ENCODE measurements at regions not wholly inside any gene's neighbourhood (a gene's known extent, or its start where the extent isn't known, plus 50 kb on each side); places are given as distances from the start of the nearest gene placed in this dataset.

DNA sequence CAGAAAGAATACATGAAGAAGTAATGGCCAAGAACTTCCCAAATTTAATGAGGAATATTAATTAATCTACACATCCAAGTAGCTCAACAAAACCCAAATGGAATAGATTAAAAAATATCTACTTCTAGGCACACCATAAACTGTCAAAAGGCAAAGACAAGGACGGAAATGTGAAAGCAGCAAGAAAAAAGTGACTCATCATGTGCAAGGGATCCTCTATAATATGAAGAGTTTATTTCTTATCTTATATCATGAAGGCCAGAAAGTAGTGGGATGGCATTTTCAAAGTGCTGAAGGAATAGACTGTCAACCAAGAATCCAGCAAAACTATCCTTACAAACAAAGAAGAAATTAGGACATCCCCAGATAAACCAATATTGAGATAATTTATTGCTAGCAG, 73.9 kb upstream of the PRICKLE2 start:
- no peak for DNase-seq
- no peaks in the 10 kb centered on the region for H3K36me3 ChIP-seq
- H3K27me3 ChIP-seq (replicated peaks in 1 of 7): no peaks in the 10 kb centered on the region
- H3K27ac ChIP-seq: no peak overlapping the region
- 61 to 88% (median 78%) methylated on average over 1 of the region's 1 CpG for WGBS, 5 donors
- intact Hi-C loops (cut with DNase I; ENCODE audit: low total_unique reads): no loop called here
- no peak for TF ChIP-seq POLR2A (IDR thresholded peaks at IDR 0.05)
- TF ChIP-seq, protein P1, sequence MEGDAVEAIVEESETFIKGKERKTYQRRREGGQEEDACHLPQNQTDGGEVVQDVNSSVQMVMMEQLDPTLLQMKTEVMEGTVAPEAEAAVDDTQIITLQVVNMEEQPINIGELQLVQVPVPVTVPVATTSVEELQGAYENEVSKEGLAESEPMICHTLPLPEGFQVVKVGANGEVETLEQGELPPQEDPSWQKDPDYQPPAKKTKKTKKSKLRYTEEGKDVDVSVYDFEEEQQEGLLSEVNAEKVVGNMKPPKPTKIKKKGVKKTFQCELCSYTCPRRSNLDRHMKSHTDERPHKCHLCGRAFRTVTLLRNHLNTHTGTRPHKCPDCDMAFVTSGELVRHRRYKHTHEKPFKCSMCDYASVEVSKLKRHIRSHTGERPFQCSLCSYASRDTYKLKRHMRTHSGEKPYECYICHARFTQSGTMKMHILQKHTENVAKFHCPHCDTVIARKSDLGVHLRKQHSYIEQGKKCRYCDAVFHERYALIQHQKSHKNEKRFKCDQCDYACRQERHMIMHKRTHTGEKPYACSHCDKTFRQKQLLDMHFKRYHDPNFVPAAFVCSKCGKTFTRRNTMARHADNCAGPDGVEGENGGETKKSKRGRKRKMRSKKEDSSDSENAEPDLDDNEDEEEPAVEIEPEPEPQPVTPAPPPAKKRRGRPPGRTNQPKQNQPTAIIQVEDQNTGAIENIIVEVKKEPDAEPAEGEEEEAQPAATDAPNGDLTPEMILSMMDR (IDR thresholded peaks at IDR 0.05 in 8 of 11, conservative IDR thresholded peaks at IDR 0.05 in 3 of 11): no peak
- TF ChIP-seq POLR2AphosphoS5 (IDR thresholded peaks at IDR 0.05): no peak
- peaks cover 0 to 27% (median 17%) of the 10 kb centered on the region in 8 donors for H3K9me3 ChIP-seq
- no peak overlapping the region for H3K4me3 ChIP-seq
- H3K4me1 ChIP-seq: no peaks in the 10 kb centered on the region

- Histone ChIP-seq H3K4me1 (no peaks in the 10 kb centered on the region), H3K36me3 (no peaks in the 10 kb centered on the region), H3K27me3 (replicated peaks in 1 of 7) (no peaks in the 10 kb centered on the region), H3K4me3 (no peak overlapping the region), H3K27ac (no peak overlapping the region), H3K9me3 (peaks cover 0 to 27% (median 17%) of the 10 kb centered on the region in 8 donors)
- 49 to 94% (median 58%) methylated on average over 1 of the region's 1 CpG for WGBS, 5 donors
- intact Hi-C loops (cut with DNase I; ENCODE audit: low total_unique reads): no loop called here
- no peak for DNase-seq
- TF ChIP-seq POLR2AphosphoS5 (IDR thresholded peaks at IDR 0.05): no peak
- TF ChIP-seq, protein P1 (IDR thresholded peaks at IDR 0.05 in 8 of 11, conservative IDR thresholded peaks at IDR 0.05 in 3 of 11): no peak
- TF ChIP-seq POLR2A (IDR thresholded peaks at IDR 0.05): no peak
Observed at GRCh38 chr3:64297563-64297962, 72.3 kb upstream of the PRICKLE2 start.

DNA sequence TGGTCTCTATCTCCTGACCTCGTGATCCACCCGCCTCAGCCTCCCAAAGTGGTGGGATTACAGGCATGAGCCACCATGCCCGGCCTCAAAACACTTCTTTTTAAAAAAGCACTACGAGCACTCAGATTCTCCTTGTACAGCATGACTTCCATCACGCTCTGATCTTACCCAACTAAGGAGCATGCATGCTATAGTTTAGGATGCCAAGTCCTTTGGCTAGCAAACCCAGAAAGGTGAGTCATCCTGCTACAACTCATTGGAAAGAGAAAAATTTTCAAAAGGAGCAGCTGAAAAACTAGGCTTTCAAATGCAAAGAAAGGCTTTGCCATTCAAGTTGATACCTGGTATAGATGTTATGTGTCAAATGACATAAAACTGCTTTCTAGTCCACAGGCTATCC, 70.3 kb upstream of the PRICKLE2 start:
- intact Hi-C loops (cut with DNase I; ENCODE audit: low total_unique reads): no loop called here
- no peak for DNase-seq
- 86 to 90% (median 87%) methylated on average over 5 of the region's 5 CpGs for WGBS, 5 donors

DNA sequence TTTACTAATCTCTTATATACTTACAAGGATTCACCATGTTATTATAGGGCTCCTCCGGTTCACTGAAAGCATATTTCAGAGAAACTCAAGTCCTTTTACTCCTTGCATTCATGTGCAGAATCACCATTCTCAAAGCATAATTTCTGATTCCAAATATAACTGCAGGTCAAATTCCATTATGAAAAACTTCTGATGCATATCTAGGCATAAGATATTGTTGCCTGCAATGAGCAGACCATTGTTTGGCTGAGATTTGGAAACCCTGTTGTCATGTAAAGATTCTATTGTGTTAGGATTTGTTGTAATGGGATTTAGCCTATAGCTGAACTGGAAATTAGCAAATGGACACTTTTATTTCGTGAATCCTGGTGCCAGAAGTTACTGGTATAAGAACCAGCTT, 69.5 kb upstream of the PRICKLE2 start:
- Histone ChIP-seq H3K36me3 (no peaks in the 10 kb centered on the region), H3K9me3 (peaks cover 0 to 27% (median 17%) of the 10 kb centered on the region in 8 donors), H3K27ac (no peak overlapping the region), H3K4me3 (no peak overlapping the region), H3K27me3 (replicated peaks in 1 of 7) (no peaks in the 10 kb centered on the region), H3K4me1 (no peaks in the 10 kb centered on the region)
- TF ChIP-seq, protein P1 (IDR thresholded peaks at IDR 0.05 in 8 of 11, conservative IDR thresholded peaks at IDR 0.05 in 3 of 11): no peak
- TF ChIP-seq POLR2AphosphoS5 (IDR thresholded peaks at IDR 0.05): no peak
- no peak for TF ChIP-seq POLR2A (IDR thresholded peaks at IDR 0.05)
- intact Hi-C loops (cut with DNase I; ENCODE audit: low total_unique reads): no loop called here
- DNase-seq: no peak
- WGBS, 5 donors: 76 to 93% (median 78%) methylated on average over 2 of the region's 2 CpGs

More for the DNA sequence above, 70.3 kb upstream of the PRICKLE2 start:
- no peaks in the 10 kb centered on the region for H3K36me3 ChIP-seq
- H3K9me3 ChIP-seq: peaks cover 0 to 27% (median 17%) of the 10 kb centered on the region in 8 donors
- TF ChIP-seq, protein P1 (IDR thresholded peaks at IDR 0.05 in 8 of 11, conservative IDR thresholded peaks at IDR 0.05 in 3 of 11): no peak
- TF ChIP-seq POLR2AphosphoS5 (IDR thresholded peaks at IDR 0.05) (no peak), POLR2A (IDR thresholded peaks at IDR 0.05) (no peak)
- no peak overlapping the region for H3K27ac ChIP-seq
- H3K27me3 ChIP-seq (replicated peaks in 1 of 7): no peaks in the 10 kb centered on the region
- no peak overlapping the region for H3K4me3 ChIP-seq
- no peaks in the 10 kb centered on the region for H3K4me1 ChIP-seq

Data from spleen (tissue), 11 donors.